NCI-H128 (cell line): ENCODE measurements at regions not wholly inside any gene's neighbourhood (a gene's known extent, or its start where the extent isn't known, plus 50 kb on each side); places are given as distances from the start of the nearest gene placed in this dataset.
"Not testable (repeated sequence)": the region's sequence is repeated elsewhere in the genome, so short reads cannot be mapped to it uniquely, and the experiment has no call there.

Experiments used
- DNase-seq: peaks from one replicate; lab custom pipeline; 2025; ENCODE audit not compliant: unreplicated experiment; lab: John Stamatoyannopoulos, UW

DNA sequence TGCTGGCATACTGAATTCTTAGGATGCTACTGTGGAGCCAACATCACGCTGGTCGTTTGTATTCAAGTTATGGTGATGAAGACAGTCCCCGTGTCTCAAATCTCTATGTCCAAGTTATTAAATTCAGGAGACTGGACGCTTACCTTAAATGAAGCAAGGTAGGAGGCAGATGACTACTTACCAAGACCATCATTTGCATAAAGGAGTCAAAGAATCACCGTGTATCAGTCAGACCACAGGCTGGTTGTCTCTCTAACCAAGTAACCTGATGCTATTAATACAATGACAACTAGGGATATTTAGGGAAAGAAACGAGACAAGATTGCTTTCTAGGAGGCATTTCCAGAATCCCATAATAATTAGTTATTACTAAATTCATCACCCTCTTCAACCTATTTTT is 78.1 kb upstream of the FRMD6 start:
- DNase-seq = no peak

DNA sequence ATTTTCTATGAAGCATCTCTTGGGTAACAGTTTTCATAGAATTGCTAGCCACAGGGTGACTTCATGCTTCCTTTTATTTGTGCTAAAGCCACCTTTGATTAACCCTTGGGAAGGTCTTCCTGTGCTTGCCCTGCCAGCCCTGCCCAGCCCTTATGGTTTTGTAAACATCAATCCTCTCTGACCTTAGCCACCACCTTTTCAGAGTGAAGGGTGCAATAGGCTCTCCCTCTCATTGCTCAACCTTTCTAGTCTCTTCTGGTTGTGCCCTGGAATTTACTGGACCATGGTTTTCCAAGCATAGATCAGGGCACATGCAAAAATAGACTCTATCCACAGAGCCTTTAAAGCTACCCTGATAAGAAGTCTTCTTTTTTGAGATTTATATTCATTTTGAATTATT is 77.7 kb upstream of the FRMD6 start:
- no peak for DNase-seq

DNA sequence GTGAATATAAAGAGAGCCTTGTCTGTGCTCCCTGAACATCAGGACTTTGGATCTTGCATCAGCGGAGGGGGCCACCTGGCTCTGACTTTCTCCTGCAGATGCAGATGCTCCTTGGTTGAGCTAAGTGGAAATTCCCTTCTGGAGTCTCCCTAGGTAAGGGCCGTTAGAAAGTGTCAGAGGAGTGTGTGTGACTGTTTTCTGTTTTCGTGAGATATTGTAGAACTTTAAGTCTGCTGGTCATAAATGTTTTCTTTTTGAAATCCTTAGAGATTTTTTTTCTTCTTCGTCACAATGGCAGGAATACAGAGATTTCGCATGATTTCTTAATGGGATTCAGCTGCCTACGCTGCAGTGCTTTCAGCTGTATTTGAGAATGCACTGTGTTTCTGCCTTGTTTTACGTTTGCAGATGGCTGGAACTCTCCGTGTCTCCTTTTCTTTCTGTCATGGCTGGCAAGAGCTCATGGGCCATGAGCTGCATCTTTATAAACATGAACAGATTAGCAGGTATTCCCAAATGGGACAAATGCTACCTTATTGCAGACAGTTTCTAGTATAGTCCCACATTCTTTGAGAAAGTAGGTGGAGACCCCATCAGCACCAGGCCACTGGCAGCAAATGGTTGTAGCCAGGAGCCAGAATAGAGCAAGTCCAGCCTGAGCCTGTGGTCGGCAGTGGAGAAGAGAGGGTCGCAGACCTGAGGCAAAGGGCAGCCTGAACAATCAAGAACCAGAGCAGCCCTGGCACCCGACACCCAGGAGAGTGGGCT is 76.2 kb upstream of the FRMD6 start:
- DNase-seq = no peak

DNA sequence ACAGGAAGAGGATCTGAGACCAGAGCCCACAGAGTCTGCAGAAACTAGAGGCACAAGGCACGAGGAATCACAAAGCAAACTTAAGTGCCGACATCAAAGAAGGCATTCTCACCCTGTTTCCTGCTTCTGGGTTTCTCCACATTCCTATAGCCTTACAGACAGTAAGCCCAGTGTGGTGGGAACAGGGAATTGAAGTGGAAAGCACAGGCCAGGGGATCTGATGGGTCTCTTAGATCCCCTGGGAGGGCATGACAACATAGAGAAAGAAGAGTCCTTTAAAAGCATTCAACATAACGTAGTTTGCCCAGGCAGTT is 75.6 kb upstream of the FRMD6 start:
- no peak for DNase-seq

DNA sequence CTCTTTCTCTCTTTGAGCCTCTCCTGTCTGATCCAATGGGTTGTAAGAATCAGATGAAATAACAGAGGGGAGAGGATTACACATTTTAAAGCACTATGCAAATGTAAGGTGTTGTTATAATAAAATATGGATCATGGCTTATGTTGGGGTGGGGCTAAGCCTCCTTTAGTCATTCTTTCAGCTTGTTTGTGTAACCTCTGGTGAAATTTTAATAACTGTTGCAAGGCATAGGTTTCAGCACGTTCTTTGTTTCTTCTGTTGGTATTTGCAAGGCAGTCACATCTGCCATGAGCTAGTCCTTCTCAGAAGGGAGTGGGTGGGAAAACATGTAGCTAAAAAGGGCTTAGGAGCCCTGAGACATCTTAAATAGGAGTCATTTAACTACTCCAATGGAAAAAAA is 74.8 kb upstream of the FRMD6 start:
- DNase-seq = no peak

DNA sequence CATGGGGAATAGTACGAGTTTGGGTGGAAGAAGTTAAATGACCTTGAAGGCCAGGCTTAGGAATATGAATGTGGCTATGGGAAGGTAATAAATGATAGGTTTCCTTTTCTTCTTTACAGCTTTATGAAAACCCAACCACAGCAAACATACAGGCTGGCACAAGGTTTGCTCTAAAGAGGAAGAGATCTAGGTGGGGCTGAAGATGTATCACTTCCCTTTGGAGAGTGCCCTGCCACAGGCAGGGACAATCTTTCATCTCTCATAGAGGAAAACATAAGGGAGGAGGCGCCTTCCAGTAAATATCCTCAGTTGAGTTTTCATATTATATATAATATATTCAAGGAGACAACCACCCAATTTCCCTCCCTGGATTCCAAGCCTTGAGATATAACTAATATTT is 72.9 kb upstream of the FRMD6 start:
- no peak for DNase-seq

DNA sequence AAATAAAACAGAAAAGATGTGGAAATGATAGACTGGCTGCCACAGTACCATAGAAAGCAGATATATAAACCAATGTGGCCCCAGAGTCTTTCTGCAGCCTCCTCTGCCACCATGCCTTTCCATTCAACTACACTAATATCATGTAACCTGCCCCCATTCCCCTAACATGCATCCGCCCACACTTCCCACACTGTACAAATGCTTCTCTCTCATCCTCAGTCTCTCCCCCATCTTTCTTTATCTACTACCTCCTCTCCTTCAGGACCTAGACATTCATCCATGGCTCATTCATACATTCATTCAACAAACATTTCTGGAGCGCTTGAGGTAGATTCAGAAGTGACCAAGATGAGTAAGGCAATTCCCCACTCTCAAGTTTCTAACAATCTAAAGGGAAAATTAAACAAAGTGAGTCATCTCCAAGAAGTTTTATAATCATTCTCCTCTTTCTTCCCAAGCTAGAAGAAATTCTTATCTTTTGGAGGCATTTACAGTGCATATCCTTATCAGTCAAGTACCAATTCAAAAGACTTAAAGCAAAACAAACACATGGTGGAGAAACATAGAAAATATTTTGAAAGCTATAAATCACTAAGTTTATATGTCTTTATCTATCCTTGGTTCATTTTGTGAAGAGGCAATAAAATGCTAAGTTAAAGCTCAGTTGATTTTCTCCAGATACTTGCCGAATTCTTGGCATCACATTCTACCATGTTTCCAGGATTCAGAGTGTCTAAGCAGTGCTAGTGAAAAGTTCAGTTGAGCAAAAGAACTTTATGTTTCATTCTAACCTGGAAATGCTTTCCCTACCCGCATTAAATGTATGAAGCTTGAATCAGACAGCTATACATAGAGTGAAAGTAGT is 70.5 kb upstream of the FRMD6 start:
- DNase-seq = no peak

DNA sequence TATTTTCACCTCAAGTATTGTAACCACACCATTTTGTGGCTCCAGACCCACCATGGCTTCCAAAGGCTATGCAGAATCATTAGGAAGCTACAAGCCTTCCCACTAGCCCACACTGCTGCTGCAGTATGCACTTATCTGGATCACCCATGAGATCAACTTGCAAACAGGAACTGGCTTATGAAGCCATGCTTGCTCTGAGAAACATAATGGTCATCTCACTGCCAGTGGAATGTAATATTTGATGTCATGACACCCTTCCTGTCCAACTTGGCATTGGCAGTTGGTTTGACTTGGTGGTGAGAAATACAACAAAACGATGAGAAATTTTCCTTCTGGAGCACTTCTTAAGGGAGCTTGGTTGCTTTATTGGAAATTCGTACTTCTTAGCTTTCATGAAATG is 69.3 kb upstream of the FRMD6 start:
- DNase-seq = no peak

DNA sequence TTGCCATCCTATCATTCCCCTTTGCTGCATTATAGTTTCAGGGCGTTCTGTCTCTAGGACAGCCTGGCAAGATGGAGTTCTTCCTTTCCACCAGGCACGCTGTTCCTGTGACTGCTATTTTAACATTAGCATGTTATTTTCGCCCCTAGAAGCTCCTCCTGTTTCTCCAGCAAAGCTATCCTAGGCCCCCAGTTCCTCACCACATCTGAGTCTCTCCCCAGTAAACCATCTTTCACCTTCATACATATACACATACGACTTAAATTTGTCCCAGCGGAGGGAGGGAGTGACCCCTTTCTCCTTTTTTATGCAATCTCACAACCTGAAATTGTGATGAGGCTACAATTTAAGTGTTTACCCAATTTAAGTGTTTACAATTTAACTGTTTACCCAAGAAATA is 66.7 kb upstream of the FRMD6 start:
- DNase-seq = no peak

DNA sequence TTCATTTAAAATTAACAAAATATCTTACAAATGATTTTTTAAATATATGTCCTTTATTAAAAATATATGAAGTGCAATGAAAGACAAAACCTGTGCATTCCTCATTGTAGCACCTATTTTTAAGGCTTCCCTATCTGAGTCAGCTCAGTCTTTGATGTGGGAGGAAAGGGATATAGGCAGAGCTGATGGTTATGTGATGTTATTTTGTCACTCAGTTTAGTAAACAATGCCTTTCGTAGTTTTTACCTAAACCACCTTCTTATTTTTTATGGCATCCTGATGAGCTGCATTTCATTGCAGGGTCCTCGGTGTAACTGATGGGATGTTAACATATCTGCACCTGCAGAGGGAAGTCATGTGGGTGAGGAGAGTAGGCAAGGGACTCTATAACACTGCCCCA is 58.9 kb upstream of the FRMD6 start:
- DNase-seq = no peak

DNA sequence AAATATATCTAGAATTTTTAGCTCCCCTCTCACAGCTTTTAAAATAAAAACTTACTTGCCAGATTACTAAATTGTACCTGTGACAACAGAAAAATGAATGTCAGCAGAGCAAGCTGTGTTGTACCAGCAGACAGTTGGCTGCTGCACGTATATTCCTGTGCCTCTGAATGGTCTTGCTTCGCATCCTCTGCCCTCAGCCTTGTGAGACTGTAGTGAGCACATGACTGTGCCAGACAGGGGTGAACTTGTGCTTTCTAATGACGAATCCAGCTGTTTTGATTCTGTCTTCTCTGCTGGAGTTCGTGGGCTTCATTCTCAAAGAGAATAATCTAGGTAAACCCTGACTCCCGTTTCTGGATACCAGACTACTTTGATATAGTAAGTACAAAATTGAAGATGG is 58.3 kb upstream of the FRMD6 start:
- DNase-seq = no peak

DNA sequence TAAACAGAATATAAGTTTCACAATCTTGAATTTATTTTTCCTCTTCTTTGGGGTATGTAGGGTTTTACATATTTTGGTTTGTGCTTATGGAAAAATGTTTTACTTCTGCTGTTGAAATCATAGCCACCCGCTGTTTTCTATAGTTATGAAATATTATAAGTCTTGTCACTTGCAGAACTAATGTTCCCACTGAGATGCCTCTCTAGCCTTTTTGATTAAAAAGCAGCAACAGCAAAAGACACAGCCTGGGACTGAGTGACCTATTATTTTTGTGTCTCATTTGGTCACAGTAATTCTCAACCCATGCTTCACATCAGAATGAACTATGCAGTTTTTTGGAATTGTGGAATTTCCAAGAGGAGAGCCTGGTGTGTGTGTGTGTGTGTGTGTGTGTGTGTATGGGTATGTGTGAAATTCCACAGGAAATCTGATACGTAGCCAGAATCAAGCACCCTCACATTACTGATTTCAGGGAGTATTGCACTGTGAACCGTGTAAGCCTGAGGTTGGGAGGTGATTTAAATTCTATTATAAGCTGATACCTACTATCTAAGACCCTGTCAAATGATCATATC is 55.7 kb upstream of the FRMD6 start:
- no peak for DNase-seq

DNA sequence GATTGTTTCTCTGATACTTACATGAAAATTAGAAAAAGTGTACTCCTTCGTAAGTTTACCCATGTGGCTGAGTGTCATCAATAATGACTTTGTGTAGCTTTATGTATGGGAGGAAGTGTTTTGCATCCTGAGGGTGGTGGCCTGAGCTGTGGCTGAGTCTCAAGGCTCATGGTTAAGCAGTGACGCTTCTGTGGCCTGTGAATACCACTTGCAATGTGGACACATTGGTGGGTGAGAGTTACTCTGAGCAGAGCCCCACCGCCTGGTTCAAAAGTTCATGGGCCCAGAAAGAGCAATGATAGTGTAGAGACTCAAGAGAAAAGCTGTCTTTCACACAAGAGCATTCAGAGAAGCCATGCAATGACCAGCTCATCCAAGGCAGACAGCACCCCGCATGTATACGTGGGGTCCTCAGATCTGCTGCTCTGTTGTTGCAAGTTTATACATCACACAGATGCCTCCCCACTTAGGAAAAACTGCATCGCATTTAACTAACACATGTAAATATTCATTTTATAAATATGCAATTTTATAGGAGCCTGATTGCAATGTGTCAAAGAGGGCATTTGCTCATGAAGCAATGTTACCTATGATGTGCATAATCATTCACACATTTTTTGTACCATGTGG is 55.1 kb upstream of the FRMD6 start:
- no peak for DNase-seq

DNA sequence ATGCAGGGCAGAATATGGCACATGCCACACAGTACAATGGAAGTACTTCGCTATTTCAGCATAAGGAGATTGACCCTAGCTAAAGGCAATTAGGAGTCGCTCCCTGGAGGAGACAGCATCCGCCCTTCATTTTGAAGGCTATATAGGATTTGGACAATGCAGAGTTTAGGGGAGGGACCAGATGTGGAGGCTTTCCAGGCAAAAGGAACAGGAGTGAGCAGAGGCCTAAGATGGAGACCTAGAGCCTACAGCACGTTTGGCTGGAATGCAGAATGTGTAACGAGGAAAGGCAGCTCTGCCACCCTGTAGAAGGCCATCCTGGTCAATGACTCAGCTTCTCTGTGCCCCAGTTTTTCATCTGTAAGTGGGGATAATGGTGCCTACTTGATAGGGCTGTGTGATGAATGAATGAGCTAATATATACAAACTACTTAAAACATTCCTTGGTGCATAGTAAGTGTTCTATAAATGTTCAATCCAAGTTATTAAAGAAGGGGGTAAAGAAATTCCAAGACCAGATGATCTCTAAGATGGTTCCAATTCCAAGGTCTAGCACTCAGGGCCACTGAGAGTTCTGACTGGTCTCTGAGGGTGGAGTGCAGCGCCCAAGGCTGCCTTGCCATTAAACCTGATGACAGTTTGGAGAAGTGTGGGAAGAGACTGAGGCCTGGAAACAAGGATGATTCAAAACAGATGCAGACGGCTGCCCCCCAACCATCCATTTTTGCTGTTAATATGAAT is 54.3 kb upstream of the FRMD6 start:
- no peak for DNase-seq

DNA sequence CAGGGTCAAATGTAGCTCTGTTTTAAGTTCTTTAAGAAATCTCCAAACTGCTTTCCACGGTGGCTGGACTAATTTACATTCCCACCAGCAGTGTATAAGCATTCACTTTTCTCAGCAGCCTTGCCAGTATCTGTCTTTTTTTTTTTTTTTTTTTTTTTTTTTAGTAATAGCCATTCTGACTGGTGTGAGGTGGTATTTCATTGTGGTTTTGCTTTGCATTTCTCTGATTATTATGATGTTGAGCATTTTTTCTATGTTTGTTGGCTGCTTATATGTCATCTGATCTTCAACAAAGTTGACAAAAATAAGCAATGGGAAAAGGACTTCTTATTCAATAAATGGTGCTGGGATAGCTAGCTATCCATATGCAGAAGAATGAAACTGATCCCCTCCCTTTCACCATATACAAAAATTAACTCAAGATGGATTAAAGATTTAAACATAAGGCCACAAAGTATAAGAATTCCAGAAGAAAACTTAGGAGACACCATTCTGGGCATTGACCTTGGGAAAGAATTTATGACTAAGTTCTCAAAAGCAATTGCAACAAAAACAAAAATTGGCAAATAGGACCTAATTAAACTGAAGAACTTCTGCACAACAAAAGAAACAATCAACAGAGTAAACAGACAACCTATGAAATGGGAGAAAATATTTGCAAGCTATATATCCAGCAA is 52.6 kb upstream of the FRMD6 start:
- DNase-seq = not testable (repeated sequence)

DNA sequence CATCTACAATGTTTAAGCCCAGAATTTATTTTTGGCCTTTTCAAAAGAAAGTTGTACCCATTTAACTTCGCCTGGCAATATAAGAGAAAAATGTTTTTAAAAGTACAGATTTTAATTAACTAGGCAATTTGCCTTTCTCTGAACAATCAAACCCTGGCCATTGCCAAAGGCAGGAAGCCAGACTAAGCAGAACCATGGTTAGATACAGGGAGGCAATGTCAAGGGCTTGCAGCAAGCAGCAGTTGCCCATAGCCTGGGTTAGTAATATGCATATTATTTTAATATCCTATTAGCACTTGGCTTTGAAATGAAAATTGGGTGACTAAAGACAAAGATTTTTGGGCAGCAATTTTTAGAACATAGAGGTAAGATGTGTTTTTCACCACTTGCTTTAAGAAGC is 51.1 kb upstream of the FRMD6 start:
- no peak for DNase-seq
